ENCODE measurements at regions not wholly inside any gene's neighbourhood (a gene's known extent, or its start where the extent isn't known, plus 50 kb on each side); places are given as distances from the start of the nearest gene placed in this dataset.

GRCh38 chr9:22815246-22815645 is 368.6 kb downstream of the DMRTA1 start:
- Histone ChIP-seq H3K9ac (ENCODE audit: control insufficient read depth, extremely low read depth, insufficient read depth, low read length) (no peak overlapping the region), H3K4me1 (ENCODE audit: control insufficient read depth, extremely low read depth, insufficient read depth, low read length) (no peaks in the 10 kb centered on the region), H3K27ac (ENCODE audit: control insufficient read depth, insufficient read depth, low read length) (no peak overlapping the region), H4K20me1 (ENCODE audit: control insufficient read depth, extremely low read depth, insufficient read depth, low read length) (no peaks in the 10 kb centered on the region), H2AFZ (ENCODE audit: control insufficient read depth, low read length) (no peak overlapping the region), H3K4me3 (ENCODE audit: control insufficient read depth in 2 of 3, extremely low read depth in 1 of 3, insufficient read depth in 2 of 3, low read depth in 1 of 3, low read length in 3 of 3) (no peak overlapping the region), H3K9me3 (ENCODE audit: control insufficient read depth, low read depth, low read length) (no peaks in the 10 kb centered on the region), H3K27me3 (ENCODE audit: control insufficient read depth, extremely low read depth, insufficient read depth, low read length) (no peaks in the 10 kb centered on the region), H3K36me3 (ENCODE audit: control insufficient read depth in 2 of 2, extremely low read depth in 1 of 2, insufficient read depth in 2 of 2, low read length in 2 of 2) (no peaks in the 10 kb centered on the region), H3K4me2 (ENCODE audit: control insufficient read depth, extremely low read depth, insufficient read depth, low read depth, low read length) (no peak overlapping the region), H3K79me2 (ENCODE audit: control insufficient read depth, insufficient read depth, low read length) (no peaks in the 10 kb centered on the region), H3K9me1 (ENCODE audit: control insufficient read depth, extremely low read depth, insufficient read depth, low read length) (no peaks in the 10 kb centered on the region)
- dilution Hi-C loops (cut with MboI; ENCODE audit: extremely low pct_ligation_motif_present, low sequenced_read_pairs) = no loop called here
- no peak for TF ChIP-seq CTCF (optimal IDR thresholded peaks at IDR 0.05 in 1 of 3, IDR thresholded peaks at IDR 0.05 in 1 of 3, conservative IDR thresholded peaks at IDR 0.05 in 1 of 3; ENCODE audit: extremely low read depth in 1 of 3, insufficient read depth in 2 of 3, low read length in 3 of 3)
- no peak for TF ChIP-seq EZH2 (IDR thresholded peaks at IDR 0.05; ENCODE audit: low read length)
- no peak for DNase-seq (ENCODE audit: low read depth, low spot score)
- no peak for FAIRE-seq

GRCh38 chr9:22817181-22817580 is 370.6 kb downstream of the DMRTA1 start:
- H3K79me2 ChIP-seq (ENCODE audit: control insufficient read depth, insufficient read depth, low read length) = no peaks in the 10 kb centered on the region
- H3K27ac ChIP-seq (ENCODE audit: control insufficient read depth, insufficient read depth, low read length) = no peak overlapping the region
- H3K4me1 ChIP-seq (ENCODE audit: control insufficient read depth, extremely low read depth, insufficient read depth, low read length) = no peaks in the 10 kb centered on the region
- peaks cover 2% of the 10 kb centered on the region for H3K9me3 ChIP-seq (ENCODE audit: control insufficient read depth, low read depth, low read length)
- dilution Hi-C loops (cut with MboI; ENCODE audit: extremely low pct_ligation_motif_present, low sequenced_read_pairs) = no loop called here
- DNase-seq (ENCODE audit: low read depth, low spot score) = no peak
- no peak for FAIRE-seq
- H4K20me1 ChIP-seq (ENCODE audit: control insufficient read depth, extremely low read depth, insufficient read depth, low read length) = no peaks in the 10 kb centered on the region
- H3K27me3 ChIP-seq (ENCODE audit: control insufficient read depth, extremely low read depth, insufficient read depth, low read length) = no peaks in the 10 kb centered on the region
- no peaks in the 10 kb centered on the region for H3K36me3 ChIP-seq (ENCODE audit: control insufficient read depth in 2 of 2, extremely low read depth in 1 of 2, insufficient read depth in 2 of 2, low read length in 2 of 2)
- H3K4me3 ChIP-seq (ENCODE audit: control insufficient read depth in 2 of 3, extremely low read depth in 1 of 3, insufficient read depth in 2 of 3, low read depth in 1 of 3, low read length in 3 of 3) = no peak overlapping the region
- TF ChIP-seq EZH2 (IDR thresholded peaks at IDR 0.05; ENCODE audit: low read length) (no peak), CTCF (optimal IDR thresholded peaks at IDR 0.05 in 1 of 3, IDR thresholded peaks at IDR 0.05 in 1 of 3, conservative IDR thresholded peaks at IDR 0.05 in 1 of 3; ENCODE audit: extremely low read depth in 1 of 3, insufficient read depth in 2 of 3, low read length in 3 of 3) (no peak)
- no peak overlapping the region for H3K4me2 ChIP-seq (ENCODE audit: control insufficient read depth, extremely low read depth, insufficient read depth, low read depth, low read length)
- no peak overlapping the region for H3K9ac ChIP-seq (ENCODE audit: control insufficient read depth, extremely low read depth, insufficient read depth, low read length)
- no peaks in the 10 kb centered on the region for H3K9me1 ChIP-seq (ENCODE audit: control insufficient read depth, extremely low read depth, insufficient read depth, low read length)
- no peak overlapping the region for H2AFZ ChIP-seq (ENCODE audit: control insufficient read depth, low read length)
